Keratinocyte (primary cell): ENCODE measurements at regions not wholly inside any gene's neighbourhood (a gene's known extent, or its start where the extent isn't known, plus 50 kb on each side); places are given as distances from the start of the nearest gene placed in this dataset.

ENCODE experiments used
- DNase-seq: peaks from one replicate; pipeline ENCODE4 v3.0.0-alpha.2; 2011; ENCODE audit warnings: low read depth, missing footprints, low spot score
- FAIRE-seq: peaks from 2 replicates; lab custom pipeline; 2011; peaks lifted over from hg19 to GRCh38; lab: Jason Lieb, UNC
- H2AFZ ChIP-seq: 2 replicates; pipeline ENCODE4 v1.6.0; 2012; ENCODE audit warnings: low read length, control low read depth, inconsistent platforms; ENCODE audit not compliant: control insufficient read depth
- H3K27ac ChIP-seq: 2 replicates; pipeline ENCODE4 v1.5.1; 2011; ENCODE audit warnings: low read length; ENCODE audit not compliant: control insufficient read depth, insufficient read depth
- H3K27me3 ChIP-seq: 3 replicates; pipeline ENCODE4 v1.6.0; 2011; ENCODE audit warnings: low read length; ENCODE audit not compliant: control insufficient read depth, insufficient read depth; ENCODE audit errors: extremely low read depth
- H3K36me3 ChIP-seq, 2 experiments: 2 replicates in 1 of 2; 3 replicates in 1 of 2; pipeline ENCODE4 v1.5.1; 2011; ENCODE audit warnings: low read length in 2 of 2, mild to moderate bottlenecking in 1 of 2; ENCODE audit not compliant: control insufficient read depth in 2 of 2, insufficient read depth in 2 of 2; ENCODE audit errors: extremely low read depth in 1 of 2
- H3K4me1 ChIP-seq: 3 replicates; pipeline ENCODE4 v1.5.1; 2011; ENCODE audit warnings: low read length; ENCODE audit not compliant: control insufficient read depth, insufficient read depth; ENCODE audit errors: extremely low read depth
- H3K4me2 ChIP-seq: 3 replicates; pipeline ENCODE4 v1.6.0; 2011; ENCODE audit warnings: low read depth, low read length; ENCODE audit not compliant: control insufficient read depth, insufficient read depth; ENCODE audit errors: extremely low read depth
- H3K4me3 ChIP-seq, 3 experiments: fragments of 200-600 bp in 1 of 3; sonication (generic) in 1 of 3; 2 replicates in 2 of 3; 3 replicates in 1 of 3; pipeline ENCODE4 v1.5.1; 2011 to 2016; ENCODE audit warnings: low read length in 3 of 3, mild to moderate bottlenecking in 3 of 3, control low read depth in 2 of 3, inconsistent platforms in 1 of 3, low read depth in 1 of 3, mixed read lengths in 1 of 3, mixed run types in 1 of 3, moderate library complexity in 1 of 3; ENCODE audit not compliant: control insufficient read depth in 2 of 3, insufficient read depth in 2 of 3; ENCODE audit errors: extremely low read depth in 1 of 3
- H3K79me2 ChIP-seq: 2 replicates; pipeline ENCODE4 v1.6.0; 2012; ENCODE audit warnings: low read length; ENCODE audit not compliant: control insufficient read depth, insufficient read depth
- H3K9ac ChIP-seq: 3 replicates; pipeline ENCODE4 v1.6.0; 2011; ENCODE audit warnings: low read length; ENCODE audit not compliant: control insufficient read depth, insufficient read depth; ENCODE audit errors: extremely low read depth
- H3K9me1 ChIP-seq: 3 replicates; pipeline ENCODE4 v1.6.0; 2011; ENCODE audit warnings: low read length; ENCODE audit not compliant: control insufficient read depth, insufficient read depth; ENCODE audit errors: extremely low read depth
- H3K9me3 ChIP-seq: 2 replicates; pipeline ENCODE4 v1.5.1; 2012; ENCODE audit warnings: low read depth, low read length; ENCODE audit not compliant: control insufficient read depth
- H4K20me1 ChIP-seq: 3 replicates; pipeline ENCODE4 v1.6.0; 2011; ENCODE audit warnings: low read length; ENCODE audit not compliant: control insufficient read depth, insufficient read depth; ENCODE audit errors: extremely low read depth
- CTCF ChIP-seq, 3 experiments: IDR thresholded peaks in 1 of 3; conservative IDR thresholded peaks in 1 of 3; optimal IDR thresholded peaks in 1 of 3; 2 replicates in 2 of 3; 3 replicates in 1 of 3; pipeline versions ENCODE3 to v1.5.1; 2011; ENCODE audit warnings: low read length in 3 of 3, mild to moderate bottlenecking in 3 of 3, moderate library complexity in 2 of 3, control low read depth in 1 of 3, inconsistent platforms in 1 of 3; ENCODE audit not compliant: insufficient read depth in 2 of 3; ENCODE audit errors: extremely low read depth in 1 of 3
- EZH2 ChIP-seq: IDR thresholded peaks from one replicate; pipeline ENCODE4 v1.6.1; 2012; ENCODE audit warnings: inconsistent platforms, mild to moderate bottlenecking, low read length, moderate library complexity
- dilution Hi-C: fragments of 300-500 bp; cut with MboI; formaldehyde crosslinking; loops from one replicate; pipeline ENCODE4 v1.7.0; 2020; ENCODE audit warnings: low sequenced_read_pairs; ENCODE audit not compliant: extremely low pct_ligation_motif_present

- Histone ChIP-seq H3K27ac (no peak overlapping the region), H3K9me1 (no peaks in the 10 kb centered on the region), H3K4me1 (no peaks in the 10 kb centered on the region), H3K9ac (no peak overlapping the region), H3K4me3 (no peak overlapping the region), H3K9me3 (no peaks in the 10 kb centered on the region), H3K36me3 (no peaks in the 10 kb centered on the region), H4K20me1 (no peaks in the 10 kb centered on the region), H3K27me3 (no peaks in the 10 kb centered on the region), H3K4me2 (no peak overlapping the region), H3K79me2 (no peaks in the 10 kb centered on the region), H2AFZ (no peak overlapping the region)
- dilution Hi-C loops, result no loop called here
- TF ChIP-seq EZH2 (no peak), CTCF (optimal IDR thresholded peaks at IDR 0.05 in 1 of 3, IDR thresholded peaks at IDR 0.05 in 1 of 3, conservative IDR thresholded peaks at IDR 0.05 in 1 of 3; ENCODE audit: extremely low read depth in 1 of 3, insufficient read depth in 2 of 3, low read length in 3 of 3) (no peak)
- DNase-seq (no peak), FAIRE-seq (no peak)
Observed at GRCh38 chr9:84450029-84450428, 109.5 kb upstream of the SLC28A3 start.

- Histone ChIP-seq H3K27ac (no peak overlapping the region), H3K36me3 (no peaks in the 10 kb centered on the region), H3K4me2 (no peak overlapping the region), H3K79me2 (no peaks in the 10 kb centered on the region), H3K9me1 (no peaks in the 10 kb centered on the region), H3K4me1 (no peaks in the 10 kb centered on the region), H2AFZ (no peak overlapping the region), H3K9ac (no peak overlapping the region), H3K27me3 (no peaks in the 10 kb centered on the region), H3K9me3 (no peaks in the 10 kb centered on the region), H4K20me1 (no peaks in the 10 kb centered on the region), H3K4me3 (no peak overlapping the region)
- TF ChIP-seq CTCF (optimal IDR thresholded peaks at IDR 0.05 in 1 of 3, IDR thresholded peaks at IDR 0.05 in 1 of 3, conservative IDR thresholded peaks at IDR 0.05 in 1 of 3; ENCODE audit: extremely low read depth in 1 of 3, insufficient read depth in 2 of 3, low read length in 3 of 3) (no peak), EZH2 (no peak)
- FAIRE-seq, result no peak
- no peak for DNase-seq
- dilution Hi-C loops, result no loop called here
Observed at GRCh38 chr9:84456527-84456926, 116.0 kb upstream of the SLC28A3 start.
